ENCODE measurements at regions not wholly inside any gene's neighbourhood (a gene's known extent, or its start where the extent isn't known, plus 50 kb on each side); places are given as distances from the start of the nearest gene placed in this dataset.

- TF ChIP-seq POLR2A (IDR thresholded peaks at IDR 0.05; ENCODE audit: borderline replicate concordance, extremely low read depth, insufficient read depth, insufficient read length): no peak
- no peak for TF ChIP-seq SIN3A (IDR thresholded peaks at IDR 0.05; ENCODE audit: low read depth)
- no peak for TF ChIP-seq EZH2phosphoT487 (IDR thresholded peaks at IDR 0.05; ENCODE audit: borderline replicate concordance)
- no peak for TF ChIP-seq CTCF (IDR thresholded peaks at IDR 0.05 in 2 of 3, conservative IDR thresholded peaks at IDR 0.05 in 1 of 3; ENCODE audit: borderline replicate concordance in 1 of 3, insufficient read depth in 1 of 3, low read depth in 2 of 3, low read length in 2 of 3)
- TF ChIP-seq SP1 (IDR thresholded peaks at IDR 0.05; ENCODE audit: low read depth): no peak
- TF ChIP-seq POLR2AphosphoS5 (IDR thresholded peaks at IDR 0.05; ENCODE audit: low read depth, low read length): no peak
- TF ChIP-seq EZH2 (IDR thresholded peaks at IDR 0.05): no peak
Measured at GRCh38 chr7:142431491-142431890, 173.6 kb upstream of the PRSS58 start.

All from HCT116 (cell line).